ENCODE measurements at regions not wholly inside any gene's neighbourhood (a gene's known extent, or its start where the extent isn't known, plus 50 kb on each side); places are given as distances from the start of the nearest gene placed in this dataset.

DNA sequence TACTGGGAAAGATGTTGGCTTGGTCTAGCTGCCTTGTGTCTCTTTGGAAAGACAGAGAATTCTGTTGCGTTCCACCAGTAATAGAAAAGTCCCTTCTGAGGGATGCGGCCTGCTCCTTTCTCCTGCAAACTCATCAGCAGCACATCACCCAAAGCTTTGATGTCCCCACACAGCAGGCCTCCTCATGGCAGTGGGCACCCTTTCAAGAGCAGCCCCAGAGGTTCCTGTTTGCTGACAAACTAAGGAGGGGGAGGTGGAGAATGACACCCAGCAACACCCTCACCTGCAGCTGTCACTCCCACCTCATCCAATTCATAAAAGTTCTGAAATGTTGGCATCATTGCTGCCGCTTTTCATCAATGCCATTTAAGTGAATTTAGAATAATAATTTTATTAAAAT lies 556.6 kb downstream of the BCL11A start:
- Histone ChIP-seq H3K9me3 (ENCODE audit: low read length) (no peaks in the 10 kb centered on the region), H3K27ac (ENCODE audit: low read depth, low read length, poor library complexity, severe bottlenecking) (no peak overlapping the region), H3F3A (ENCODE audit: insufficient read depth, low read length) (no peaks in the 10 kb centered on the region), H3K79me2 (ENCODE audit: insufficient read depth, low read length) (no peaks in the 10 kb centered on the region), H3K4me2 (ENCODE audit: low read length) (no peak overlapping the region), H2AFZ (ENCODE audit: low read length) (no peak overlapping the region), H3K4me1 (ENCODE audit: insufficient read depth, low read length, severe bottlenecking) (no peaks in the 10 kb centered on the region), H3K36me3 (ENCODE audit: insufficient read depth, low read length) (no peaks in the 10 kb centered on the region), H3K9me2 (ENCODE audit: low read depth, low read length) (no peaks in the 10 kb centered on the region), H4K20me1 (ENCODE audit: insufficient read depth, low read length) (no peaks in the 10 kb centered on the region), H3K9ac (ENCODE audit: low read length) (no peak overlapping the region), H3K27me3 (ENCODE audit: insufficient read depth, low read length) (no peaks in the 10 kb centered on the region), H3K4me3 (ENCODE audit: low read depth, low read length, poor library complexity, severe bottlenecking) (no peak overlapping the region)
- TF ChIP-seq CTCF (IDR thresholded peaks at IDR 0.05; ENCODE audit: low read length), result no peak
- no peak for TF ChIP-seq EZH2 (IDR thresholded peaks at IDR 0.05; ENCODE audit: borderline replicate concordance, low read length)

- Histone ChIP-seq H3F3A (ENCODE audit: insufficient read depth, low read length) (no peaks in the 10 kb centered on the region), H3K36me3 (ENCODE audit: insufficient read depth, low read length) (no peaks in the 10 kb centered on the region), H3K9ac (ENCODE audit: low read length) (no peak overlapping the region), H3K27me3 (ENCODE audit: insufficient read depth, low read length) (no peaks in the 10 kb centered on the region), H2AFZ (ENCODE audit: low read length) (no peak overlapping the region), H3K4me1 (ENCODE audit: insufficient read depth, low read length, severe bottlenecking) (no peaks in the 10 kb centered on the region), H3K27ac (ENCODE audit: low read depth, low read length, poor library complexity, severe bottlenecking) (no peak overlapping the region), H3K4me3 (ENCODE audit: low read depth, low read length, poor library complexity, severe bottlenecking) (no peak overlapping the region), H3K9me3 (ENCODE audit: low read length) (no peaks in the 10 kb centered on the region), H3K79me2 (ENCODE audit: insufficient read depth, low read length) (no peaks in the 10 kb centered on the region), H4K20me1 (ENCODE audit: insufficient read depth, low read length) (no peaks in the 10 kb centered on the region), H3K4me2 (ENCODE audit: low read length) (no peak overlapping the region), H3K9me2 (ENCODE audit: low read depth, low read length) (no peaks in the 10 kb centered on the region)
- TF ChIP-seq EZH2 (IDR thresholded peaks at IDR 0.05; ENCODE audit: borderline replicate concordance, low read length) (no peak), CTCF (IDR thresholded peaks at IDR 0.05; ENCODE audit: low read length) (no peak)
These were observed 559.7 kb downstream of the BCL11A start for GRCh38 chr2:59993726-59994125.

GRCh38 chr2:59988341-59988740 lies 565.1 kb downstream of the BCL11A start:
- no peak overlapping the region for H3K27ac ChIP-seq (ENCODE audit: low read depth, low read length, poor library complexity, severe bottlenecking)
- H3K27me3 ChIP-seq (ENCODE audit: insufficient read depth, low read length), result no peaks in the 10 kb centered on the region
- no peaks in the 10 kb centered on the region for H3K9me2 ChIP-seq (ENCODE audit: low read depth, low read length)
- no peak overlapping the region for H3K4me3 ChIP-seq (ENCODE audit: low read depth, low read length, poor library complexity, severe bottlenecking)
- H3K4me1 ChIP-seq (ENCODE audit: insufficient read depth, low read length, severe bottlenecking), result no peaks in the 10 kb centered on the region
- H2AFZ ChIP-seq (ENCODE audit: low read length), result no peak overlapping the region
- H3K79me2 ChIP-seq (ENCODE audit: insufficient read depth, low read length), result no peaks in the 10 kb centered on the region
- H3K4me2 ChIP-seq (ENCODE audit: low read length), result no peak overlapping the region
- H3K36me3 ChIP-seq (ENCODE audit: insufficient read depth, low read length), result no peaks in the 10 kb centered on the region
- no peaks in the 10 kb centered on the region for H4K20me1 ChIP-seq (ENCODE audit: insufficient read depth, low read length)
- no peaks in the 10 kb centered on the region for H3F3A ChIP-seq (ENCODE audit: insufficient read depth, low read length)
- H3K9ac ChIP-seq (ENCODE audit: low read length), result no peak overlapping the region
- TF ChIP-seq CTCF (IDR thresholded peaks at IDR 0.05; ENCODE audit: low read length), result no peak
- TF ChIP-seq EZH2 (IDR thresholded peaks at IDR 0.05; ENCODE audit: borderline replicate concordance, low read length), result no peak
- no peaks in the 10 kb centered on the region for H3K9me3 ChIP-seq (ENCODE audit: low read length)

Measured in OCI-LY1 (cell line).